ENCODE measurements at regions not wholly inside any gene's neighbourhood (a gene's known extent, or its start where the extent isn't known, plus 50 kb on each side); places are given as distances from the start of the nearest gene placed in this dataset.

DNA sequence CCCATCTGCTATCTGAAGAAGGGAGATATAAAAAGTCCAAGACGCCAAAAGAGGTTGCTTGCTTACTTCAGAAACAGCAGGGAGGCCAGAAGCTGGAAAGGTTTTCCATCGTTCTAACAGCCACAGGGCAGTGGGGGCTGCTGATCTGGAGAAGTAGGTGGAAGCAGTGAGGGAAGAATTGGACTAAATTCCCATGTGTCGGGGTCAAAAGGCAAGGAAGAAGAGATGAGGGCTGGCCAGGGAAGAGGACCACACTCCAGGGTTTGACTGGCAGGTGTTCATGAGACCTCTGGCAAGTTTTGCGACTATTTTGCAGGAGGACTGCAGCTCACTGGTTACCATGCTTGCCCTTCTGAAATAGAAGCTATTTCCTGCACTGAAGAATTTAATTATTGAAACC is 91.0 kb downstream of the SCG2 start:
- H3K27ac ChIP-seq (ENCODE audit: low read depth, low read length) = no peak overlapping the region
- peaks cover 5% of the 10 kb centered on the region for H3K27me3 ChIP-seq (ENCODE audit: control insufficient read depth, insufficient read depth, low read length)
- no peak overlapping the region for H3K4me3 ChIP-seq (ENCODE audit: low read depth, low read length)
- ChIA-PET POLR2A (no interaction called here), CTCF (no interaction called here)
- TF ChIP-seq, protein P1, sequence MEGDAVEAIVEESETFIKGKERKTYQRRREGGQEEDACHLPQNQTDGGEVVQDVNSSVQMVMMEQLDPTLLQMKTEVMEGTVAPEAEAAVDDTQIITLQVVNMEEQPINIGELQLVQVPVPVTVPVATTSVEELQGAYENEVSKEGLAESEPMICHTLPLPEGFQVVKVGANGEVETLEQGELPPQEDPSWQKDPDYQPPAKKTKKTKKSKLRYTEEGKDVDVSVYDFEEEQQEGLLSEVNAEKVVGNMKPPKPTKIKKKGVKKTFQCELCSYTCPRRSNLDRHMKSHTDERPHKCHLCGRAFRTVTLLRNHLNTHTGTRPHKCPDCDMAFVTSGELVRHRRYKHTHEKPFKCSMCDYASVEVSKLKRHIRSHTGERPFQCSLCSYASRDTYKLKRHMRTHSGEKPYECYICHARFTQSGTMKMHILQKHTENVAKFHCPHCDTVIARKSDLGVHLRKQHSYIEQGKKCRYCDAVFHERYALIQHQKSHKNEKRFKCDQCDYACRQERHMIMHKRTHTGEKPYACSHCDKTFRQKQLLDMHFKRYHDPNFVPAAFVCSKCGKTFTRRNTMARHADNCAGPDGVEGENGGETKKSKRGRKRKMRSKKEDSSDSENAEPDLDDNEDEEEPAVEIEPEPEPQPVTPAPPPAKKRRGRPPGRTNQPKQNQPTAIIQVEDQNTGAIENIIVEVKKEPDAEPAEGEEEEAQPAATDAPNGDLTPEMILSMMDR (IDR thresholded peaks at IDR 0.05; ENCODE audit: low read depth, low read length) = no peak
- no peaks in the 10 kb centered on the region for H3K9me3 ChIP-seq (ENCODE audit: control insufficient read depth, insufficient read depth, low read length)
- no peak for DNase-seq (ENCODE audit: low read depth, low spot score)

DNA sequence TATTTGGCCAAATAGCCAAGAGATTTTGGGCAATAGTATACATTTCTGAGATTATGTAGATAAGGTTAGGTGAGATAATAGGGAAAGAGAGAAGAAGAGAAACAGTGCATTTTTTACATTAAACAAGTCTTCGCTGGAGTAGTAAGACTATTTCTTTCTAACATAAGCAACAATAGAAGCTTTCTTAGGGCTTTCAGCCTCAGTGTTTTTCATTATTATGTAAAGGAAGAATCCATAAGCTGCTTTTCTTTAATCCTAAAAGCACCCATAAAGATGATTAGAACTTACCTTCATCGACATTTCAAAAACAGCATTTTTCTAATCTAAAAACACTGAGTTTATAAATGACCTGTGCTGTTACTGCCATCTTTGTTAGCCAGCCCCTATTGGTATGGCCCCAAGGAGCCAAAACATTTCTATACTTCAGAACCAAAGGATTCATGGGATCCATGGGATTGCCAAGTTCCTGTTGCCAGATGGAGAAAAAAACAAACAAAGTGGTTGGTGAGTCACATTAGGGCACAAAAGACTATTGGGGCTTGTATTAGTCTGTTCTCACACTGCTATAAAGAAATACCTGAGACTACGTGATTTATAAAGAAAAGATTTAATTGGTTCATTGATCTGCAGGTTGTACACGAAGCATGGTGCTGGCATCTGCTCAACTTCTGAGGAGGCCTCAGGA is 88.2 kb downstream of the SCG2 start:
- Histone ChIP-seq H3K9me3 (ENCODE audit: control insufficient read depth, insufficient read depth, low read length) (no peaks in the 10 kb centered on the region), H3K4me3 (ENCODE audit: low read depth, low read length) (no peak overlapping the region), H3K27ac (ENCODE audit: low read depth, low read length) (no peak overlapping the region), H3K27me3 (ENCODE audit: control insufficient read depth, insufficient read depth, low read length) (peaks cover 5% of the 10 kb centered on the region)
- no peak for DNase-seq (ENCODE audit: low read depth, low spot score)
- POLR2A ChIA-PET = no interaction called here
- TF ChIP-seq, protein P1 (IDR thresholded peaks at IDR 0.05; ENCODE audit: low read depth, low read length) = no peak
- CTCF ChIA-PET = no interaction called here

DNA sequence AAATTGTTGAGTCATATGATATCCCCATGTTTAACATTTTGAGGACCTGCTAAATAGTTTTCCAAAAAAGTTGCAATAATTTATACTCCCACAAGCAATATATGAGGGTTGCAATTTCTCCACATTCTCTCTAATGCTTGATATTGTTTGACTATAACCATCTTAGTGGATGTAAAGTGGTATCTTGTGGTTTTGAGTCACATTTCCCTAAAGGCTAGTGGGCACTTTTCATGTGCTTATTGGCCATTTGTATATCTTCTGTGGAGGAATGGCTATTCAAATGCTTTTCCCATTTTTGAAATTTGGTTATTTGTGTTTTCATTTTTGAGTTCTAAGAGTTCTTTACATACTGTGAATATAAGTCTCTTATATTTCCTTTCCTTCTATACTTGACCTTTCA is 82.7 kb downstream of the SCG2 start:
- Histone ChIP-seq H3K27me3 (ENCODE audit: control insufficient read depth, insufficient read depth, low read length) (no peaks in the 10 kb centered on the region), H3K4me3 (ENCODE audit: low read depth, low read length) (no peak overlapping the region), H3K9me3 (ENCODE audit: control insufficient read depth, insufficient read depth, low read length) (no peaks in the 10 kb centered on the region), H3K27ac (ENCODE audit: low read depth, low read length) (no peak overlapping the region)
- ChIA-PET POLR2A (no interaction called here), CTCF (no interaction called here)
- TF ChIP-seq, protein P1 (IDR thresholded peaks at IDR 0.05; ENCODE audit: low read depth, low read length) = no peak
- DNase-seq (ENCODE audit: low read depth, low spot score) = no peak

DNA sequence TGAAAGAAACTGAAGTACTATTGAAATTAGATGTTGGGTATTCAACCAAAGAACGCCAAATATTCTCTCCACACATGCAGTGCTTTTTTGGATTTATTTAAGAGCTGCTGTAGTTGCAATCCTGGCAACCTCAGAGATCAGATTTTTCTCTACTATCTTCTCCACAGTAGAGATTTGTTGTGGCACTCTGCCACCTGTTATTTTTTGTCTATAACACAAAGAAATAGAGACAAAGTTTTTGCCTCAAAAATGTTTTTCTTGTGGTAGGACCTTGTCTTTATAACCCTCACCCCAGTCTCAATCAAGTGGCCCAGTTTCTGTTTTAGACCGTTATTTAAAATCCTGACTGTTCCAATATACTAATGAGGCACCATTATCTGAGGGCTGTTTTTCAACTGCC is 79.4 kb downstream of the SCG2 start:
- TF ChIP-seq, protein P1 (IDR thresholded peaks at IDR 0.05; ENCODE audit: low read depth, low read length) = no peak
- no peak for DNase-seq (ENCODE audit: low read depth, low spot score)
- Histone ChIP-seq H3K9me3 (ENCODE audit: control insufficient read depth, insufficient read depth, low read length) (no peaks in the 10 kb centered on the region), H3K27ac (ENCODE audit: low read depth, low read length) (no peak overlapping the region), H3K27me3 (ENCODE audit: control insufficient read depth, insufficient read depth, low read length) (no peaks in the 10 kb centered on the region), H3K4me3 (ENCODE audit: low read depth, low read length) (no peak overlapping the region)
- POLR2A ChIA-PET = no interaction called here
- CTCF ChIA-PET = interaction anchor here (1.2 kb wide), 1 partner anchor 275 kb away, joined by 7 read pairs; no protein-coding TSS in a partner anchor

DNA sequence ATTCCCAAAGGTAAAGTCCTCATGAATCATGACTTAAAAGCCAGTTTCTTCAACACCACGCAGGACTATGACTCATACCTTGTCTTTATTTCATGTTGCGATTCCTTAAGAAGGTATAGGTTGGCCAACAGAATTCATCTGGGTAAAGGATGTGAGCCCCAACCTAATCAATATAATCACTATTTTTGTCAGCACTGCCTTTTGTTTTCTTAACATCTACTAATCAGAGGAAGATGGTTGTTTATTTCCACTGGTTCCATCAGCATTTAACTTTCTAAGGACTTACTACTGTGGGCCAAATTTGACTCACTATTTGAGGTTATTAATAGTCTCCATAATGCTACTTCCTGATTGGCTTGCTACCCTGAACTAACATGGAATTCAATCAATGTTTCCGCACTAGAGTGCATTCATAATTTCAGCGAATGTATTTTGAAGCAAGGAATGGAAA is 78.6 kb downstream of the SCG2 start:
- POLR2A ChIA-PET = no interaction called here
- no peak for DNase-seq (ENCODE audit: low read depth, low spot score)
- Histone ChIP-seq H3K9me3 (ENCODE audit: control insufficient read depth, insufficient read depth, low read length) (no peaks in the 10 kb centered on the region), H3K27ac (ENCODE audit: low read depth, low read length) (no peak overlapping the region), H3K4me3 (ENCODE audit: low read depth, low read length) (no peak overlapping the region), H3K27me3 (ENCODE audit: control insufficient read depth, insufficient read depth, low read length) (no peaks in the 10 kb centered on the region)
- CTCF ChIA-PET = no interaction called here
- TF ChIP-seq, protein P1 (IDR thresholded peaks at IDR 0.05; ENCODE audit: low read depth, low read length) = no peak

All from AG04450 (cell line).